ENCODE measurements at regions not wholly inside any gene's neighbourhood (a gene's known extent, or its start where the extent isn't known, plus 50 kb on each side); places are given as distances from the start of the nearest gene placed in this dataset.

DNA sequence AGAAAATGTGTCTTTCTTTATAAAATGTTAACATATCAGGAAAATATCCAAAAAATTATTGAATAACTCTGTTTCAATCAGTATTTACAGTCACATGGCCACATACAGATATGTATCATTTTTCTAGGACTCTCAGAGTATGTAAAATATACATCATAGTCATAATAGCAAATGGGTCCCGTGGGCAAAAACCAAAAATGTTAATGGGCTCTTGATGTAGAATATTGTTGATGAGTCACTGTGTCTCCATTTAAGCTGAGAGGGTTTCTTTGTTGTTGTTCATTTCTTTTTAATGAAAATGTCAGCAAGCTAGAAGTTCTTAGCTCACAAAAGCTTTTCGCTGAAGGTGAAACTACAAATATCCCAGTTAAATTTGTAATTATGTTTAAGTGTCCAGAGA is 1713.1 kb upstream of the PCDH20 start:
- Histone ChIP-seq H3K9me3 (ENCODE audit: control insufficient read depth, low read length) (no peaks in the 10 kb centered on the region), H3K4me1 (ENCODE audit: control insufficient read depth, insufficient read depth, low read length) (no peaks in the 10 kb centered on the region), H3K27ac (ENCODE audit: low read length) (no peak overlapping the region), H3K27me3 (ENCODE audit: control insufficient read depth, insufficient read depth) (no peaks in the 10 kb centered on the region), H3K4me3 (ENCODE audit: low read length) (no peak overlapping the region)
- DNase-seq, result no peak
- WGBS, result 79% methylated on average over 2 of the region's 2 CpGs
- no peak for ATAC-seq
- intact Hi-C loops (cut with DNase I), result no loop called here

- Histone ChIP-seq H3K9me3 (ENCODE audit: control insufficient read depth, low read length) (no peaks in the 10 kb centered on the region), H3K27me3 (ENCODE audit: control insufficient read depth, insufficient read depth) (no peaks in the 10 kb centered on the region), H3K4me3 (ENCODE audit: low read length) (no peak overlapping the region), H3K27ac (ENCODE audit: low read length) (no peak overlapping the region), H3K4me1 (ENCODE audit: control insufficient read depth, insufficient read depth, low read length) (no peaks in the 10 kb centered on the region)
- 18% methylated on average over 1 of the region's 1 CpG for WGBS
- ATAC-seq (no peak), DNase-seq (no peak)
- intact Hi-C loops (cut with DNase I), result no loop called here
Measured at GRCh38 chr13:63124863-63125262, 1709.2 kb upstream of the PCDH20 start.

- no peaks in the 10 kb centered on the region for H3K9me3 ChIP-seq (ENCODE audit: control insufficient read depth, low read length)
- H3K27me3 ChIP-seq (ENCODE audit: control insufficient read depth, insufficient read depth), result no peaks in the 10 kb centered on the region
- H3K4me1 ChIP-seq (ENCODE audit: control insufficient read depth, insufficient read depth, low read length), result no peaks in the 10 kb centered on the region
- WGBS, result 91% methylated on average over 2 of the region's 2 CpGs
- no peak overlapping the region for H3K4me3 ChIP-seq (ENCODE audit: low read length)
- ATAC-seq (no peak), DNase-seq (no peak)
- intact Hi-C loops (cut with DNase I), result no loop called here
- H3K27ac ChIP-seq (ENCODE audit: low read length), result no peak overlapping the region
Measured at GRCh38 chr13:63120883-63121282, 1705.2 kb upstream of the PCDH20 start.

DNA sequence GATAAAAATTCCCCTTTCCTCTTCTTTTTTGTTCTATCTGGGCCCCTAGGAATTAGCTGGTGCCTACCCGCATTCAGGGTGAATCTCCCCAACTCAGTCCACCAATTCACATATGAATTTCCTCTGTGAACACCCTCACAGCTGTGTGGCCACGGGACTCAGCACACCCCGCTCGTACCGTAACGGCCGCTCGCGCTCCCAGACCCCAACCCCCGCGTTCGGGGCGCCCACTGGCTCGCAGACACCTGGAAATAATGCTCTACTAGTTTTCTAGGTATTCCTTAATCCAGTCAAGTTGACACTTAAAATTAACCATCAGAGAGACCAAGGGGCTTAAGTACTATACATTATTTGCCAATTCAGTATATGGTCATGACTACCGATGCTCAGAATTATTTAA is 1702.1 kb upstream of the PCDH20 start:
- intact Hi-C loops (cut with DNase I), result no loop called here
- WGBS, result 93% methylated on average over 15 of the region's 15 CpGs
- Histone ChIP-seq H3K27me3 (ENCODE audit: control insufficient read depth, insufficient read depth) (no peaks in the 10 kb centered on the region), H3K9me3 (ENCODE audit: control insufficient read depth, low read length) (no peaks in the 10 kb centered on the region), H3K27ac (ENCODE audit: low read length) (no peak overlapping the region), H3K4me1 (ENCODE audit: control insufficient read depth, insufficient read depth, low read length) (no peaks in the 10 kb centered on the region), H3K4me3 (ENCODE audit: low read length) (no peak overlapping the region)
- DNase-seq, result no peak
- no peak for ATAC-seq

- WGBS, result 83% methylated on average over 2 of the region's 2 CpGs
- Histone ChIP-seq H3K4me1 (ENCODE audit: control insufficient read depth, insufficient read depth, low read length) (no peaks in the 10 kb centered on the region), H3K4me3 (ENCODE audit: low read length) (no peak overlapping the region), H3K27me3 (ENCODE audit: control insufficient read depth, insufficient read depth) (no peaks in the 10 kb centered on the region), H3K9me3 (ENCODE audit: control insufficient read depth, low read length) (no peaks in the 10 kb centered on the region), H3K27ac (ENCODE audit: low read length) (no peak overlapping the region)
- intact Hi-C loops (cut with DNase I), result no loop called here
- ATAC-seq, result no peak
- no peak for DNase-seq
Measured at GRCh38 chr13:63112799-63113395, 1697.2 kb upstream of the PCDH20 start.

GRCh38 chr13:63110466-63110865 is 1694.8 kb upstream of the PCDH20 start:
- Histone ChIP-seq H3K27me3 (ENCODE audit: control insufficient read depth, insufficient read depth) (no peaks in the 10 kb centered on the region), H3K4me1 (ENCODE audit: control insufficient read depth, insufficient read depth, low read length) (no peaks in the 10 kb centered on the region), H3K9me3 (ENCODE audit: control insufficient read depth, low read length) (no peaks in the 10 kb centered on the region), H3K4me3 (ENCODE audit: low read length) (no peak overlapping the region), H3K27ac (ENCODE audit: low read length) (no peak overlapping the region)
- ATAC-seq, result no peak
- DNase-seq, result no peak
- intact Hi-C loops (cut with DNase I), result no loop called here
- WGBS, result 50% methylated on average over 1 of the region's 1 CpG

DNA sequence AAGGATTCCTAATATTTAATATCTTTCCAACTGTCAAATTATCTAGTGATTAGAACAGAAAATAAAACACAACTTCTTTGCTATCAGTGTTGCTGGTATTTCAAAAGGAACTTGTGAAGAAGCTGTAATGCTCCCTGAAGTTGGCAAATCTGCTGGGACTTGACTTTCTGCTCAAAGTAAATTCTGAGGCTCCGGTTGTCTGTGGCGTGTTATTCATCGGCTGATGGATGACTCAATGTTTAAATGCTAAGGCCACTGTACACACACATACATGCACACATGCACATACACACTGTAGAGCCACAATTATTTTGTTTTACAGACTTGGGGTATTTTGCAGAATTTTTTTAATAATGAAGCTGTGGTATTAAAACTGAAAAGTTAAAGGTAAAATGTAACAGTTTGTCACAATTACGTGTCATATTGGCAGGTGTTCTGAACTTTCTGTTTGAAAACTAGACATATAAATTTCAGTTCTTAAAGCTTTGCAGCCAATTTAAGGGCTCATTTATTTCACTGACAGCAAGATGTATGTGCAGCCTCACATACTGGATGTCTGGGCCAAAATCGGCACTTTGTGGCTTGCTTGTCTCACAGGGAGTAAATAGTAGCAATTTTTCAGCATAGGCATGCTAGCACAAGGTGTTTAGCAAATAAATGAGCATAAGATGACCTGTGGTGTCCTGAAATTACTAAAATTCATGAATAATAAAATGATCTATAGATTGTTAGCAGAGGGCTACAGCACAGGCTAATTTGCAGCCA is 1691.7 kb upstream of the PCDH20 start:
- Histone ChIP-seq H3K9me3 (ENCODE audit: control insufficient read depth, low read length) (no peaks in the 10 kb centered on the region), H3K4me3 (ENCODE audit: low read length) (no peak overlapping the region), H3K27me3 (ENCODE audit: control insufficient read depth, insufficient read depth) (no peaks in the 10 kb centered on the region), H3K4me1 (ENCODE audit: control insufficient read depth, insufficient read depth, low read length) (no peaks in the 10 kb centered on the region), H3K27ac (ENCODE audit: low read length) (no peak overlapping the region)
- no peak for ATAC-seq
- intact Hi-C loops (cut with DNase I), result no loop called here
- 64% methylated on average over 5 of the region's 5 CpGs for whole genome bisulfite sequencing
- DNase-seq, result no peak

GRCh38 chr13:63094717-63095116 is 1679.1 kb upstream of the PCDH20 start:
- Histone ChIP-seq H3K27me3 (ENCODE audit: control insufficient read depth, insufficient read depth) (no peaks in the 10 kb centered on the region), H3K4me3 (ENCODE audit: low read length) (no peak overlapping the region), H3K4me1 (ENCODE audit: control insufficient read depth, insufficient read depth, low read length) (no peaks in the 10 kb centered on the region), H3K27ac (ENCODE audit: low read length) (no peak overlapping the region), H3K9me3 (ENCODE audit: control insufficient read depth, low read length) (no peaks in the 10 kb centered on the region)
- 90% methylated on average over 1 of the region's 1 CpG for WGBS
- DNase-seq (no peak), ATAC-seq (no peak)
- intact Hi-C loops (cut with DNase I), result no loop called here

DNA sequence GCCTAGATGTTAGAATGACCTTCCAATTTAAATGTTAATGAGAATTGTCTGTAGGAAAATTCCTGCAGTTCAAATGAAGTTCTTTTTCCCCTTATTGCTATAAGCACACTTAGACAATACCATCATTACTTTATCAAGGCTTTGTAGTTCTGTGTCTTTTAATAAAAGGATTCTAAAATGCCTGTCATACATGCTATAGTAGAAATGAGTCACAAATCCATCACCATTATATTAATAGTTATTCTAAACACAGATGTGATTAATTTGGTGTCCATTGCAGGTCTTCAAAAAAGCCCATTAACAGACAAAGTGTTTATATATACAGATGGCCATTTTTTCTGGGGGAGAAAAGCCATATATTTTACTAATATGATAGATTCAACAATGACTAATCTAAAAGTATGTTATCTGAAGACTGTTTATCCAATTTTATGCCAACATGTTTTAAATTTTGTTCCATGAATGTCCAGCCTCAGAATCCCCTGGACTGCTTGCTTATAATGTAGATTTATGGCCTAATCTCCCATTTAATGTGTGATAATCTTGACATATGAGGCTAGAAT is 1678.3 kb upstream of the PCDH20 start:
- no peak overlapping the region for H3K27ac ChIP-seq (ENCODE audit: low read length)
- no peak for ATAC-seq
- intact Hi-C loops (cut with DNase I), result no loop called here
- no peak for DNase-seq
- no peak overlapping the region for H3K4me3 ChIP-seq (ENCODE audit: low read length)
- H3K27me3 ChIP-seq (ENCODE audit: control insufficient read depth, insufficient read depth), result no peaks in the 10 kb centered on the region
- no peaks in the 10 kb centered on the region for H3K9me3 ChIP-seq (ENCODE audit: control insufficient read depth, low read length)
- H3K4me1 ChIP-seq (ENCODE audit: control insufficient read depth, insufficient read depth, low read length), result no peaks in the 10 kb centered on the region

DNA sequence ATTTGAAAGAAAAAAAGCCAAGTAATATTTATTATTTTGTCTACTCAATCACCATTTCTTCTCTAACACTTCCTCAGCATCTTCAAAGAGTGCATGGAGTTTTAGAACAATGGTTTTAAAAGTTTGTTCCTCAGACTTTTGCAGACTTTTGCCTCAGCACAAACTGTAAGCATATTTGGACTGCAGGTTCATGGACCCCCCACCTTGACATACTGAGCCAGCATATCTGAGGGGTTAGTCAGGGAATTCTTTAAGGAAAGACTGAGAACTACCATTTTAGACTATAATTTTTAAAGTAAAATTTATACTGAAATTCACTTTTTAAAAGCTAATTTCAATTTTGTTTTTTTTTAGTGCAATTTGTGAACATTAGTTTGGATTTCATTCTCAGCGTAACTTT is 1676.8 kb upstream of the PCDH20 start:
- intact Hi-C loops (cut with DNase I), result no loop called here
- ATAC-seq (no peak), DNase-seq (no peak)
- Histone ChIP-seq H3K27ac (ENCODE audit: low read length) (no peak overlapping the region), H3K4me1 (ENCODE audit: control insufficient read depth, insufficient read depth, low read length) (no peaks in the 10 kb centered on the region), H3K27me3 (ENCODE audit: control insufficient read depth, insufficient read depth) (no peaks in the 10 kb centered on the region), H3K9me3 (ENCODE audit: control insufficient read depth, low read length) (no peaks in the 10 kb centered on the region), H3K4me3 (ENCODE audit: low read length) (no peak overlapping the region)
- 98% methylated on average over 1 of the region's 1 CpG for WGBS

GRCh38 chr13:63090524-63090923 is 1674.9 kb upstream of the PCDH20 start:
- ATAC-seq (no peak), DNase-seq (no peak)
- intact Hi-C loops (cut with DNase I), result no loop called here
- Histone ChIP-seq H3K4me1 (ENCODE audit: control insufficient read depth, insufficient read depth, low read length) (no peaks in the 10 kb centered on the region), H3K4me3 (ENCODE audit: low read length) (no peak overlapping the region), H3K9me3 (ENCODE audit: control insufficient read depth, low read length) (no peaks in the 10 kb centered on the region), H3K27me3 (ENCODE audit: control insufficient read depth, insufficient read depth) (no peaks in the 10 kb centered on the region), H3K27ac (ENCODE audit: low read length) (no peak overlapping the region)
- WGBS, result 62% methylated on average over 1 of the region's 1 CpG
